ENCODE measurements at regions not wholly inside any gene's neighbourhood (a gene's known extent, or its start where the extent isn't known, plus 50 kb on each side); places are given as distances from the start of the nearest gene placed in this dataset.

- Mint-ChIP-seq H3K4me3 (no peak overlapping the region), H3K27ac (no peak overlapping the region), H3K36me3 (ENCODE audit: low read depth) (no peaks in the 10 kb centered on the region), H3K27me3 (no peaks in the 10 kb centered on the region), H3K4me1 (no peaks in the 10 kb centered on the region), H3K9me3 (no peaks in the 10 kb centered on the region)
- ChIA-PET POLR2A (no interaction called here), CTCF (no interaction called here)
- DNase-seq, result no peak
These were observed 270.5 kb upstream of the PROK2 start for GRCh38 chr3:72055436-72055835.

DNA sequence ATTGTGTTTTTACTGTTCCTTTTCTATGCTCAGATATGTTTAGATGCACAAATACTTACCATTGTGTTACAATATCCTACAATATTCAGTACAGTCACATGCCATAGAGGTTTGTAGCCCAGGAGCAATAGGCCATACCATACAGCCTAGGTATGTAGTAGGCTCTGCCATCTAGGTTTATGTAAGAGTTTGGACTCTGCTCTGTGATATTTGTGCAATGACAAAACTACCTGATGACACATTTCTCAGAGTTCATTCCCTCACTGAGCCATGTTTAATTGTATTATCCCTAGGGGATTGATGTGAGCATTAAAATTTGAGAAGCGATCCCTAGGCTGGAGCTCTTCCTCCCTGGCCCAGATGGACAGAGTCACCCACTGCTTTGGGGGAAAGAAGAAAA lies 270.0 kb upstream of the PROK2 start:
- no peaks in the 10 kb centered on the region for H3K4me1 Mint-ChIP-seq
- no peaks in the 10 kb centered on the region for H3K27me3 Mint-ChIP-seq
- no peaks in the 10 kb centered on the region for H3K36me3 Mint-ChIP-seq (ENCODE audit: low read depth)
- ChIA-PET POLR2A (no interaction called here), CTCF (no interaction called here)
- H3K27ac Mint-ChIP-seq, result no peak overlapping the region
- DNase-seq, result no peak
- no peak overlapping the region for H3K4me3 Mint-ChIP-seq
- no peaks in the 10 kb centered on the region for H3K9me3 Mint-ChIP-seq

- ChIA-PET POLR2A (no interaction called here), CTCF (no interaction called here)
- H3K9me3 Mint-ChIP-seq, result no peaks in the 10 kb centered on the region
- H3K4me1 Mint-ChIP-seq, result no peaks in the 10 kb centered on the region
- no peaks in the 10 kb centered on the region for H3K36me3 Mint-ChIP-seq (ENCODE audit: low read depth)
- H3K27ac Mint-ChIP-seq, result no peak overlapping the region
- no peak overlapping the region for H3K4me3 Mint-ChIP-seq
- H3K27me3 Mint-ChIP-seq, result no peaks in the 10 kb centered on the region
- no peak for DNase-seq
These were observed 268.0 kb upstream of the PROK2 start for GRCh38 chr3:72052841-72053409.

GRCh38 chr3:72050771-72051170 lies 265.8 kb upstream of the PROK2 start:
- Mint-ChIP-seq H3K27me3 (no peaks in the 10 kb centered on the region), H3K9me3 (no peaks in the 10 kb centered on the region), H3K4me1 (no peaks in the 10 kb centered on the region), H3K36me3 (ENCODE audit: low read depth) (no peaks in the 10 kb centered on the region), H3K4me3 (no peak overlapping the region), H3K27ac (no peak overlapping the region)
- ChIA-PET CTCF (no interaction called here), POLR2A (no interaction called here)
- no peak for DNase-seq

DNA sequence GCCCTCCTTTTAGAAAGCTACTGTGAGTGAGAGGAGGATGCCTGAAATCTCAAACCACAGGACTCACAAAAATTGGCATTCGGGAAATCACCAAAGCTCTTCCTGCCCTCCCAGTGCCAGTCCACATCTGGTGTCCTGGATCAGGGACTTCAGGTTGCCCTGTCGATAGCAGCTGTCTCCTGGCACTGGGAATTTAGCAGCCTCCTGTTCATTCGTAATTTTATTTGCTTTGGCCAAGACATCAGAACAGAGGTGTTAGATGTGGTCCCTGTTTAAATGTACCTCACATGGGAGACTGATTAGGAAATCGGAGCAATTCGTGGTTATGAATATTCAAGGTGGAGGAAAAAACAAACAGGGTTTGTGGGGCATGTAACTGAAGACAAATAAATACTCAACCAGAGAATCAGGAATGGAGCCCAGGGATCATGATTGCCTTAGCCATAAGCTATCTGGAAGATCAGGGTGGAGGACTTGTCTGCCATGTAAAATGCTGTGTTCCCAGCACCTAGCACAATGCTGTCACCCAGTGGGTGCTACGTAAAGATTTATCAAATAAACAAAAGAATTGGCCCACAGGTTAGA lies 265.2 kb upstream of the PROK2 start:
- H3K36me3 Mint-ChIP-seq (ENCODE audit: low read depth), result no peaks in the 10 kb centered on the region
- no peaks in the 10 kb centered on the region for H3K9me3 Mint-ChIP-seq
- no peaks in the 10 kb centered on the region for H3K4me1 Mint-ChIP-seq
- DNase-seq, result no peak
- no peaks in the 10 kb centered on the region for H3K27me3 Mint-ChIP-seq
- ChIA-PET POLR2A (no interaction called here), CTCF (no interaction called here)
- H3K27ac Mint-ChIP-seq, result no peak overlapping the region
- H3K4me3 Mint-ChIP-seq, result no peak overlapping the region

- ChIA-PET POLR2A (no interaction called here), CTCF (no interaction called here)
- Mint-ChIP-seq H3K9me3 (no peaks in the 10 kb centered on the region), H3K4me3 (no peak overlapping the region), H3K27me3 (no peaks in the 10 kb centered on the region), H3K36me3 (ENCODE audit: low read depth) (no peaks in the 10 kb centered on the region), H3K27ac (no peak overlapping the region), H3K4me1 (no peaks in the 10 kb centered on the region)
- DNase-seq, result no peak
These were observed 264.4 kb upstream of the PROK2 start for GRCh38 chr3:72049300-72049699.

DNA sequence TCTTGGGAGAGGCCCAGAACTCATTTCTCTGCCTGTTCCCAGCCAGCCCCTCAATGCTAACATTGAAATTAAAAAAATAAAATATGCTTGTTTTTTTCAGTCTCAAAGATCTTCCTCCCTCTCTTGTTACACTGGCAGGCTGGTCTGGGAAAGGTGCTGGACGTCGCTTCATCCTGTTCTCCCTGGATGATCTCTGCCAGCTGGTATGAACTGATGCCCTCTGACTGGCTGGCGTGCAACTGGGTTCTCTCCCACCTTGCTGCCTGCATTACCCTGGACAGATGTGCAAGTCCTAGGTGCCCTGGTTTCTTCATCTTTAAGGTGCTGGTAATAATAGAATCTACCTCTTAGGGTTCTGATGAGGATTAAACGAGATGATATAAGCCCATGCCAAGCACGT lies 263.9 kb upstream of the PROK2 start:
- Mint-ChIP-seq H3K27ac (no peak overlapping the region), H3K36me3 (ENCODE audit: low read depth) (no peaks in the 10 kb centered on the region), H3K4me1 (no peaks in the 10 kb centered on the region), H3K9me3 (no peaks in the 10 kb centered on the region), H3K4me3 (no peak overlapping the region), H3K27me3 (no peaks in the 10 kb centered on the region)
- DNase-seq, result no peak
- CTCF ChIA-PET, result no interaction called here
- POLR2A ChIA-PET, result no interaction called here

GRCh38 chr3:72047221-72047871 lies 262.4 kb upstream of the PROK2 start:
- POLR2A ChIA-PET, result no interaction called here
- DNase-seq, result no peak
- CTCF ChIA-PET, result no interaction called here
- Mint-ChIP-seq H3K27ac (no peak overlapping the region), H3K36me3 (ENCODE audit: low read depth) (no peaks in the 10 kb centered on the region), H3K4me1 (no peaks in the 10 kb centered on the region), H3K27me3 (no peaks in the 10 kb centered on the region), H3K4me3 (no peak overlapping the region), H3K9me3 (no peaks in the 10 kb centered on the region)

DNA sequence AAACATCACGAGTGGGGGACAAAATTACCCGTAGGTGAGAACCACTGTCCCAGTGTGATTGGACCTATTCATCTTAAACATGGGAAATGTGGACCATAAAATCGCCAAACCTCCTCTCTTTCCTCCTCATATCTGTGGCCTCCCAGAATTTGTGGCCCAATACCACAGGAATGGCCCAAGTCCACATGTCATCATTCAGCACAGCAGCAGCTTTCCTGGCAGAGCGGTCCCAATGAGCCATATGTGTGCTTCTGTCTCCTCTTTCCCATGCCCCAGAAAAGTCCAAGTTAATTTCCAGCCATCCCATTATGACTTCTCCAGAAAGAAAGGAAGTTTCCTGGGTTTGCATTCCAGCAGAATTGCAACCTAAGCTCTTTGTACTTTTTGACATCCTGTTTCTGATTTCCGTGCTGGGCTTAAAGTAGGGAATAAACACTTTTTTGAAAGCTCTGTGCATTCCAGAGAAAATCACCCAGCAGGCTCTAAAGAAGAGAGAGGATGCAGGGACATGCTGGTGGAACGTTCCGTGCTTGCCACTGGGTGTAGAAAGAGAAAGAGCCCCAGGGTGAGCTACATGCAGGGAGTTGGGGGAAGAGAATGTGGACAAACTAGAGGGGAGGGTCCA lies 259.4 kb upstream of the PROK2 start:
- no peak for DNase-seq
- H3K36me3 Mint-ChIP-seq (ENCODE audit: low read depth), result no peaks in the 10 kb centered on the region
- POLR2A ChIA-PET, result no interaction called here
- no peaks in the 10 kb centered on the region for H3K4me1 Mint-ChIP-seq
- no peaks in the 10 kb centered on the region for H3K27me3 Mint-ChIP-seq
- CTCF ChIA-PET, result no interaction called here
- no peaks in the 10 kb centered on the region for H3K9me3 Mint-ChIP-seq
- H3K27ac Mint-ChIP-seq, result no peak overlapping the region
- no peak overlapping the region for H3K4me3 Mint-ChIP-seq

GRCh38 chr3:72043204-72044133 lies 258.5 kb upstream of the PROK2 start:
- ChIA-PET POLR2A (no interaction called here), CTCF (no interaction called here)
- H3K27me3 Mint-ChIP-seq, result peaks cover under 1% of the 10 kb centered on the region
- no peaks in the 10 kb centered on the region for H3K9me3 Mint-ChIP-seq
- DNase-seq, result no peak
- no peak overlapping the region for H3K4me3 Mint-ChIP-seq
- no peaks in the 10 kb centered on the region for H3K36me3 Mint-ChIP-seq (ENCODE audit: low read depth)
- H3K27ac Mint-ChIP-seq, result no peak overlapping the region
- H3K4me1 Mint-ChIP-seq, result no peaks in the 10 kb centered on the region

DNA sequence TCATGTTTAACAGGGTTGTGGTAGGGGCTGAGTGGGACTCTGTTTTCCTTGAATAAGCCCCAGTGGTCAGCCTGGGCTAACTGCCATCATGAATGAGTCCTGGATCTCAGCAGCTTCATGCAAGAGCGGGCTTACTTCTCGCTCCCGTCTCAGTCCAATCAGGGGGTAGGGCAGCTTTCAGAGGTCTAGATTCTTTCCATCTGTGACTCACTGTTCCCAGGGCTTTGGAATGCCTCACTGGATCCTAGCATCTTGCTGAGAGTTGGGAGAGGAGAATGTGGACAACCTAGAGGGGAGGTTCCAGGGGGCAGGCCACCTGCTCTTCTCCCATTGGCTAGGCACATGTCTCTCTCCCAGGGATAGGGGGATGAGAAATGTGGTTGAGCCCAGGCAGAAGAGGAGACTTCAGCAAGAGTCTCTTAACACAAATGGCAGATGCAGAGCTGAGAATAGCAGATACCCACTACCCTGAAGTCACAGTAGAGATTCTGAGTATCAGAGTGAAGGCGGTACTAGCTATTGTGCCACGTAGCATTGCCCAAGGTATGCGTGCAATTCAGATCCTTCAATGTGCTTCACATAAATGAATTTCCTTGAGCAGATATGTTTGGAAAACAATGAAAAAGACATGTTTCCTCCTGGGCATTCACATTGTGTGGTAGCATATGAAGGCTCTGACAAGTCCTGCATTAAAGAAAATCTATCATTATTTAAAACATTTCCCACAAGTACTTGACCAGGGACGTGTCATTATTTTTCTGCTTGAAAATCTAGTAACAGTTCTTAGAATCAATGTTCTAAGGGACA lies 257.7 kb upstream of the PROK2 start:
- ChIA-PET CTCF (no interaction called here), POLR2A (no interaction called here)
- peaks cover 4% of the 10 kb centered on the region for H3K27me3 Mint-ChIP-seq
- no peaks in the 10 kb centered on the region for H3K36me3 Mint-ChIP-seq (ENCODE audit: low read depth)
- no peak overlapping the region for H3K4me3 Mint-ChIP-seq
- H3K9me3 Mint-ChIP-seq, result peaks cover 2% of the 10 kb centered on the region
- no peak for DNase-seq
- H3K4me1 Mint-ChIP-seq, result no peaks in the 10 kb centered on the region
- no peak overlapping the region for H3K27ac Mint-ChIP-seq

GRCh38 chr3:72041511-72041910 lies 256.6 kb upstream of the PROK2 start:
- Mint-ChIP-seq H3K27me3 (peaks cover 7% of the 10 kb centered on the region), H3K4me1 (no peaks in the 10 kb centered on the region), H3K36me3 (ENCODE audit: low read depth) (no peaks in the 10 kb centered on the region), H3K9me3 (peaks cover 4% of the 10 kb centered on the region), H3K4me3 (no peak overlapping the region), H3K27ac (no peak overlapping the region)
- DNase-seq, result no peak
- POLR2A ChIA-PET, result no interaction called here
- CTCF ChIA-PET, result no interaction called here

DNA sequence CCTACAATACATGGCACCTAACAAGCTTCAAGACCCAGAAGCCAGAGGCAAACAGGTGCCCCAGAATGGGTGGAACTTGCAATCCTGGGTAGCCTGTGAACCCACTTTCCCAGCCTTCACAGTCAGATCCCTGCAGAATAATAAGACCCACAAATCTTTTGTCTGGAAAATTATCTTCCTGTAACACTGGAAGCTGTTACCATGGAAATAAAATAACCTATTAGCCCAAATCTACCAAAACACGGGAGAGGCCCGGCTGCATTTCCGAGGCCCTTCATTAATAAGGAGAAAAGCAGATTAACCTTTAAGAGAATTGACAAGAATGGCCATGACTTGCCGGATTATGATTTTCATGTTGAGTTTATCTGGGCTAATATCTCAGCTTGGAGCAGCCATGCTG lies 256.1 kb upstream of the PROK2 start:
- no peak for DNase-seq
- Mint-ChIP-seq H3K4me3 (no peak overlapping the region), H3K27ac (no peak overlapping the region), H3K4me1 (no peaks in the 10 kb centered on the region), H3K27me3 (peaks cover 7% of the 10 kb centered on the region), H3K36me3 (ENCODE audit: low read depth) (no peaks in the 10 kb centered on the region), H3K9me3 (peaks cover 4% of the 10 kb centered on the region)
- CTCF ChIA-PET, result no interaction called here
- POLR2A ChIA-PET, result no interaction called here
